SK-N-MC (cell line): ENCODE measurements at regions not wholly inside any gene's neighbourhood (a gene's known extent, or its start where the extent isn't known, plus 50 kb on each side); places are given as distances from the start of the nearest gene placed in this dataset.

Experiments used
- DNase-seq: peaks from one replicate; pipeline ENCODE4 v3.0.0-alpha.2; 2011; ENCODE audit warnings: low read depth, low spot score
- H3K27ac ChIP-seq: fragments of 200-600 bp; sonication (generic); 2 replicates; pipeline ENCODE4 v1.5.1; 2016; ENCODE audit warnings: mixed run types
- H3K36me3 ChIP-seq: fragments of 200-600 bp; sonication (generic); 2 replicates; pipeline ENCODE4 v1.6.1; 2017; ENCODE audit warnings: antibody characterized with exemption, low read length, mixed read lengths; ENCODE audit not compliant: insufficient read depth
- H3K4me3 ChIP-seq: fragments of 200-600 bp; sonication (generic); 2 replicates; pipeline ENCODE4 v1.5.1; 2016
- H3K9ac ChIP-seq: fragments of 200-600 bp; sonication (generic); 2 replicates; pipeline ENCODE4 v1.8.0; 2017; ENCODE audit warnings: mixed run types, mixed read lengths; ENCODE audit not compliant: insufficient read length
- H3K9me3 ChIP-seq: fragments of 200-600 bp; sonication (generic); 2 replicates; pipeline ENCODE4 v1.6.1; 2017; ENCODE audit warnings: low read depth, mild to moderate bottlenecking, antibody characterized with exemption, low read length, moderate library complexity, mixed read lengths
- EZH2 ChIP-seq: fragments of 200-600 bp; sonication (generic); IDR thresholded peaks from one replicate; pipeline ENCODE4 v1.6.1; 2017; ENCODE audit warnings: antibody characterized with exemption
- FOXP2 ChIP-seq: optimal IDR thresholded peaks from 2 replicates; pipeline ENCODE3; 2011; ENCODE audit warnings: mild to moderate bottlenecking, moderate library complexity; ENCODE audit not compliant: insufficient read depth; ENCODE audit errors: extremely low read length, control extremely low read depth
- POLR2AphosphoS5 ChIP-seq: IDR thresholded peaks from 2 replicates; pipeline ENCODE4 v1.6.1; 2012; ENCODE audit warnings: mild to moderate bottlenecking, low read depth, low read length, borderline replicate concordance

DNA sequence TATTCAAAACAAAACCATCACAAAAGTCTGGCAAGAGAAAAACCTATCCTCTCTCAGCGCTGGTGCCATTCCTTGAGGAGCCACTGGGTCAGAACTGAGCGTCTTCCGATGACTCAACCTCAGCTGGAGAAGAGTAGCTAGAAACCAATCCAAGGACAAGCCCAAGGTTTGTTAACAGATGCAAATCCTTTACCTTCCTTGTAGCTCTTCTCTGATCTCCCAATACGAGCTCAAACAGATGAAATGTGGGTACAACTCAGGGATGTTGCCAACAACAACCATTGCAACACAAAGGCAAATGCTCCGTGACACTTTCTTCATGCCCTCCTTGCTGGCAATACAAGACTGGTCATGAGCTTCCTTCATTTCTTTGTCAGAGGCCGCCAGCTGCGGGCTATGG lies 337.1 kb downstream of the SIPA1L2 start:
- Histone ChIP-seq H3K27ac (no peak overlapping the region), H3K4me3 (no peak overlapping the region), H3K36me3 (no peaks in the 10 kb centered on the region), H3K9ac (no peak overlapping the region), H3K9me3 (no peaks in the 10 kb centered on the region)
- DNase-seq = no peak
- TF ChIP-seq FOXP2 (no peak), POLR2AphosphoS5 (no peak), EZH2 (no peak)

DNA sequence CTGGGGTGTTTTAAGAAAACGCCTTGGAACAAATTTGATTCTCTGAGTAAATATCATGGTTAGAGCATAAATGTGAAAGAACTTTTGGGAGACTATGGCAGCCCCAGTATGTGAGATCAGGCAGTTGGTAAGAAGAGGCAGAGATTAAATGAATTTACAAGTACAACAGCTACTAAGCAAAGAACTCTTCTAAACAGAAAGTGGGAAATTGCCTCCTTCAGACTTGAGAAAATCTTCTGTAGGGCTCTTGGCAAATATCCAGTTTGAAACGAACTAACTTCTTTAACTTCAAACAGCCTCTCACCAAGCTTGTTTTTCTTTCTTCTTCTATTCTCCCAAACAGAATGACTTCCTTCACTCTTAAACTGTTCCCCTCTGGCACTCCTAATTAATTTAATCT lies 337.7 kb downstream of the SIPA1L2 start:
- Histone ChIP-seq H3K9ac (no peak overlapping the region), H3K27ac (no peak overlapping the region), H3K4me3 (no peak overlapping the region), H3K36me3 (no peaks in the 10 kb centered on the region), H3K9me3 (no peaks in the 10 kb centered on the region)
- no peak for TF ChIP-seq POLR2AphosphoS5
- no peak for TF ChIP-seq FOXP2
- TF ChIP-seq EZH2 = no peak
- DNase-seq = no peak

DNA sequence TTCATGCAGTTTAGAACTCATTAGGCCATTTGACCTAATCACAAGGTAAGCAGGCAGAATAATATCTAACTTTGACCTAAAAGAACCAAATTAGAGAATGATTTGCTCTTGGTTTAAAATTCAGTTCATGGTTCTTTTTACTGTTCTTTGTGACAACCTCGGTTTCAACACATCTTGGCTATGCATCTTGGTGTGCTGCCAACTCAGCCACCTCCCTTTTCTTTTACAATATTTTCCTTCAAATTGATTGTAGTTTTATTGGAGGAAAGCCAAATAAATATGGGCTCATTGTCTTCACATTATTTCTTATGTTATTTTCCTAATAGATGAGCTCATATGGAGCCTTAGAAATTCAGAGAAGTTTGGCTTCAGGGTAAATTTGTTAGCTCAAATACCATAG lies 338.3 kb downstream of the SIPA1L2 start:
- no peak for DNase-seq
- H3K9ac ChIP-seq = no peak overlapping the region
- H3K9me3 ChIP-seq = no peaks in the 10 kb centered on the region
- H3K36me3 ChIP-seq = no peaks in the 10 kb centered on the region
- H3K27ac ChIP-seq = no peak overlapping the region
- TF ChIP-seq EZH2 (no peak), FOXP2 (no peak), POLR2AphosphoS5 (no peak)
- no peak overlapping the region for H3K4me3 ChIP-seq

DNA sequence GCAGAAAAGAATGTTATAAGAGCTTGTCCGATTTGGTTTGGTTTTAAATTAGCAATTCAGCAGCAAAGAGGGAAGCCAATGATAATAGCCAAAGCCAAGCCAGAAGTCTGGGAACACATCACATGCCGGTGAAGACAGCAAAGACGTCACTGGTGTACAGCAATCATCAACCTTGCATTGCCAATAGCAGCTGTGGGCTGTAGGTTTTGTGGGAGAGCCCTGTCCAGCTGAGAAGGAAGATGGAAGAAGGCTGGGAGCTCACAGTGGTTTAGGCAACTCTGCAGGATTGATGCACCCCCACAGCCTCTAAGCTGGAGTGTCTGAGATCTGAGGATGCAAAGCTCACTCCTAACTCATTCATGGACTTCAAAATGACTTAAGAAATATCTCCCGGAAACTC lies 338.7 kb downstream of the SIPA1L2 start:
- Histone ChIP-seq H3K4me3 (no peak overlapping the region), H3K36me3 (no peaks in the 10 kb centered on the region), H3K27ac (no peak overlapping the region), H3K9ac (no peak overlapping the region), H3K9me3 (no peaks in the 10 kb centered on the region)
- no peak for DNase-seq
- TF ChIP-seq POLR2AphosphoS5 (no peak), FOXP2 (no peak), EZH2 (no peak)

DNA sequence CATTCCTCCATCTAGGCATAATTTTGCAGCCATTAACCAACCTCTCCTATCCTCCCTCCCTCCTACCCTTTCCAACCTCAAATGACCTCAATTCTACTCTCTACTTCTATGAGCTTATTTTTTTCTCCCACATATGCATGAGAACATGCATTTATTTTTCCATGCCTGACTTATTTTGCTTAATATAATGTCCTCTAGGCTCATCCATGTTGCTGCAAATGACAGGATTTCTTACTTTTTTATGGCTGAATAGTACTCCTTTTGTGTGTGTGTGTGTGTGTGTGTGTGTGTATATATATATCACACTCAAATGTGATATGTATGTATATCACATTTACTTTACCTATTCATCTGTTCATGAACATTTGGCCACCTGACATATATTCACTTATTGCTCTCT lies 339.4 kb downstream of the SIPA1L2 start:
- TF ChIP-seq FOXP2 (no peak), POLR2AphosphoS5 (no peak)
- Histone ChIP-seq H3K4me3 (no peak overlapping the region), H3K9me3 (no peaks in the 10 kb centered on the region), H3K9ac (no peak overlapping the region), H3K27ac (no peak overlapping the region), H3K36me3 (no peaks in the 10 kb centered on the region)
- DNase-seq = no peak

DNA sequence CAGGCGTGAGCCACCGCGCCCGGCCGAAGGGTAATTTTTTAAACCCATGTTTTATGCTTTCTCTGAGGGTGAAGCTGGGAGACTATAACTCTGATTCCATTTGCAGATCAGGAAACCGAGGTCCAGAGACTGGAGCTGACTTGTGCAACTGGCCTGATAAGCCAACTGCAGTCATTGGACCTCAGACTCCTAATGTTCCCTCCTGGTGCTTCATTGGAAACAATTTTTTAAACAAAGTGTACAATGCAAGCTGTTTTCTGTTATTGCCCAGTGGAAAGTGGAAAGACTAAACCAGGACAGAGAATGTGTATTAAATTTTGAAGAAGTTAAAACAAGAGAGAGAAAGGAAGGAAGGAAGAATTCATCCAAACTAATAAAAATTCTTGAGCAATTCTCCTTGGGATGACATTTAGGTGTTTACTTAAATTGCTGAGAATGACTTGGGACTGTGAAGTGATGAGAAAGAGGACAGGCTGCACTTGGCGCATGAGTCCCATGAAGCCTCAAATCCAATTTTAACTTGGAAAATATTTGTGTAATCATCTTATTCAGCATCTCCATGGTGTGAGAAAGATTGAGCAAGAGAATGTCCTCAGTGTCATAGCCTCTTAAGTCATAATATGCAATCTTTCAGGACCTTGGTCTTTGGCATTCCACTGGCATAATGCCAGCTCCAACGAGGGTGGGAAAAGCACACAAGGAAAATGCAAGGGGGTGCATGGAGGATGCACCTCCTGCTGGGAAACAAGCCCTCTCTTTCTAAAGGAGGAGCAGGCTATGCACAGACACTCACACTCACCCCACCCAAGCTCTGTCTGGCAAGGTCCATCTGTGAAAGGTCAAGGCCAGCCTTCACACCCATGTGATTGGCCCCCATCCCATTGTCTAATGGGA lies 342.0 kb downstream of the SIPA1L2 start:
- Histone ChIP-seq H3K27ac (no peak overlapping the region), H3K4me3 (no peak overlapping the region), H3K36me3 (no peaks in the 10 kb centered on the region), H3K9me3 (no peaks in the 10 kb centered on the region), H3K9ac (no peak overlapping the region)
- no peak for DNase-seq
- no peak for TF ChIP-seq EZH2
- no peak for TF ChIP-seq FOXP2

DNA sequence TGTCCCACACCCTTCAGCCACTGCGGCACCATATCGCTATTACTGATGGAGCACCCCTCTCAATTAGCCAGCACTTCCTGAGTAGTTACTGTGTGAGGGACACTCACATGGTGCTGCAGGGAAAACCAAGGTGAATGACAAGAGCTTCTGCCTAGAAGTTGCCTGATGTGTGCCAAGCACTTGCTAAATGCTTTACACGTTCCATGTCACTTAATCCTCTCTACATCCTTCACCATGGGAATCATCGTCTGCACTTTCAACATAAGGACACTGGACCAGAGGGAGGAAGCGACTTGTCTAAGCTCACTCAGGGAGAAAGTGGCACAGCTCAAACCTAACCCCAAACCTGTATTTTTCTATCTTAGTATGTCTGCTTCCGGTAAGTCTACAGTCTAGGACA lies 344.8 kb downstream of the SIPA1L2 start:
- Histone ChIP-seq H3K9me3 (no peaks in the 10 kb centered on the region), H3K4me3 (no peak overlapping the region), H3K9ac (no peak overlapping the region), H3K36me3 (no peaks in the 10 kb centered on the region), H3K27ac (no peak overlapping the region)
- TF ChIP-seq FOXP2 = no peak
- no peak for TF ChIP-seq EZH2
- no peak for TF ChIP-seq POLR2AphosphoS5
- no peak for DNase-seq

DNA sequence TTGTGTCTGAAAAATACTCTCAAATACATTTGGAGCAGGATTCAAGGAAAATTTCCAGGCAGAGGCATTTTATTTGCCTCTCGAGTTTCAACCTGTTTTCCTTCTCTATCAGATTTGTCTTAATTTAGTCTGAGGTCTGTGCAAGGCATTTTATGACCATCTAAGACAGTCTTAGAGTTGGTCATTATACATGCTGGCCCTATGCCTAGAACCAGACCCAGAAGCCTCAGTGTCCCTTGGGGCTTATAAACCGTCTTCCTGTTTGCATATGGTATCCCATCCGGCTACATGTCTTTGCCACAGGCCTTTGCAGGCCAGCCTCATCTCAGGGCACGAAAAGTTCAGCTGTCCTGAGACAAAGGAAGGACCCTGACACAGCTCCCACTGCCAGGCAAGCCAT lies 346.1 kb downstream of the SIPA1L2 start:
- DNase-seq = no peak
- no peak for TF ChIP-seq EZH2
- no peak for TF ChIP-seq FOXP2
- H3K9ac ChIP-seq = no peak overlapping the region
- no peaks in the 10 kb centered on the region for H3K36me3 ChIP-seq
- no peak overlapping the region for H3K27ac ChIP-seq
- H3K4me3 ChIP-seq = no peak overlapping the region
- no peaks in the 10 kb centered on the region for H3K9me3 ChIP-seq

DNA sequence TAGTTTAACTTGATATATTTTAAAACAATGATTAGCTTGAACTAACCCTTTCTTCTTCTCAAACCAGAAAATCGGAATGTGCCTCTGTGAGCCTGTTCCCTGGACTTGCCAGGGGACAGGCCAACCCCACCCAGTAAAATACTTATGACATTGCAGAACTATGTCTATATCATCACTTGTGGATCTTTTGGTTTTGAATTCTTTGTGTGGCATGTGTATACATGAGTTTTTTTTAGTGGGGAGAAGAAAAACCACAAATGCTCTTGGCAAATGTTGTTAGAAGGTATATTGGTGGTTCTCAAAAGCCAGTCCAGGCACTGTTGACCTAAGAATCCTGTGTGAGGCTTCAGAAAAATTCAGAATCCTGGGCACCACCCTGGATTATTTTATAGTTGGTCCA lies 347.4 kb downstream of the SIPA1L2 start:
- H3K4me3 ChIP-seq = no peak overlapping the region
- no peak for DNase-seq
- H3K9ac ChIP-seq = no peak overlapping the region
- no peaks in the 10 kb centered on the region for H3K36me3 ChIP-seq
- TF ChIP-seq POLR2AphosphoS5 (no peak), FOXP2 (no peak), EZH2 (no peak)
- no peak overlapping the region for H3K27ac ChIP-seq
- no peaks in the 10 kb centered on the region for H3K9me3 ChIP-seq
